ENCODE measurements at regions not wholly inside any gene's neighbourhood (a gene's known extent, or its start where the extent isn't known, plus 50 kb on each side); places are given as distances from the start of the nearest gene placed in this dataset.

GRCh38 chr20:11172881-11173280 is 499.1 kb upstream of the JAG1 start (continued):
- no peak for TF ChIP-seq ETS1 (IDR thresholded peaks at IDR 0.05)

- no peaks in the 10 kb centered on the region for H3F3A ChIP-seq (replicated peaks; ENCODE audit: low read depth)
- H4K20me1 ChIP-seq (replicated peaks; ENCODE audit: insufficient read depth): no peaks in the 10 kb centered on the region
- peaks cover 5% of the 10 kb centered on the region; the same call in 1 of the 2 replicates for H3K4me1 ChIP-seq (ENCODE audit: insufficient read depth)
- 0 out of 2 replicates have a peak overlapping the region, but pooled peaks have one; percentile 23 for H2AFZ ChIP-seq
- H3K79me2 ChIP-seq (replicated peaks; ENCODE audit: insufficient read depth): no peaks in the 10 kb centered on the region
- Mint-ChIP-seq H3K4me3 (no peak overlapping the region), H3K4me1 (peaks cover 8% of the 10 kb centered on the region; the same call in 2 of the 3 replicates), H3K27me3 (ENCODE audit: insufficient read depth, low read depth, poor library complexity) (no peaks in the 10 kb centered on the region), H3K27ac (no peak overlapping the region), H3K9me3 (no peaks in the 10 kb centered on the region), H3K36me3 (ENCODE audit: low read depth) (no peaks in the 10 kb centered on the region)
- H3K27me3 ChIP-seq (ENCODE audit: insufficient read depth): no peaks in the 10 kb centered on the region
- no peak overlapping the region for H3K4me3 ChIP-seq
- no peak overlapping the region for H3K27ac ChIP-seq (ENCODE audit: low read depth)
- ATAC-seq: no peak
- H3K4me2 ChIP-seq: no peak overlapping the region
- peaks cover 5% of the 10 kb centered on the region for H3K9me2 ChIP-seq (ENCODE audit: insufficient read depth)
- no peaks in the 10 kb centered on the region for H3K36me3 ChIP-seq (ENCODE audit: insufficient read depth)
- DNase-seq (ENCODE audit: low spot score): no peak
- no peak for TF ChIP-seq EZH2phosphoT487 (IDR thresholded peaks at IDR 0.05; ENCODE audit: unreplicated experiment)
- no peak for TF ChIP-seq ZNF114 (CRISPR knock-in tag; IDR thresholded peaks at IDR 0.05)
- TF ChIP-seq ZNF331 (CRISPR knock-in tag; IDR thresholded peaks at IDR 0.05; ENCODE audit: low read depth): no peak
- TF ChIP-seq EZH2 (IDR thresholded peaks at IDR 0.05; ENCODE audit: low read depth, unreplicated experiment): no peak
- TF ChIP-seq POLR2AphosphoS5 (IDR thresholded peaks at IDR 0.05; ENCODE audit: low read depth): no peak
- no peak for TF ChIP-seq REST (IDR thresholded peaks at IDR 0.05; ENCODE audit: unreplicated experiment)
- no peak for TF ChIP-seq NANOG (IDR thresholded peaks at IDR 0.05; ENCODE audit: borderline replicate concordance)
- TF ChIP-seq CTCF (conservative IDR thresholded peaks at IDR 0.05; ENCODE audit: low read depth in 2 of 2): no peak
- TF ChIP-seq ETS1 (IDR thresholded peaks at IDR 0.05): no peak
- no peak for TF ChIP-seq JUNB (IDR thresholded peaks at IDR 0.05; ENCODE audit: unreplicated experiment)
- no peak for TF ChIP-seq ZNF462 (CRISPR knock-in tag; IDR thresholded peaks at IDR 0.05)
Measured at GRCh38 chr20:11173916-11174315, 500.1 kb upstream of the JAG1 start.

Measured in GM23338 (cell line).